GM12873 (cell line): ENCODE measurements at regions not wholly inside any gene's neighbourhood (a gene's known extent, or its start where the extent isn't known, plus 50 kb on each side); places are given as distances from the start of the nearest gene placed in this dataset.

Source experiments
- CTCF ChIP-seq: IDR thresholded peaks from 2 replicates; pipeline ENCODE4 v1.5.1; 2012; ENCODE audit warnings: low read depth, mild to moderate bottlenecking, moderate library complexity, low read length, control low read depth; ENCODE audit not compliant: insufficient read depth; ENCODE audit errors: missing control alignments

- no peak for TF ChIP-seq CTCF
Measured at GRCh38 chr10:44506386-44506785, 121.5 kb upstream of the CXCL12 start.

GRCh38 chr10:44510379-44511115, 125.7 kb upstream of the CXCL12 start:
- TF ChIP-seq CTCF, result no peak

- TF ChIP-seq CTCF, result no peak
Measured at GRCh38 chr10:44511166-44511565, 126.3 kb upstream of the CXCL12 start.

- no peak for TF ChIP-seq CTCF
Measured at GRCh38 chr10:44511601-44512000, 126.7 kb upstream of the CXCL12 start.

GRCh38 chr10:44512431-44513022, 127.6 kb upstream of the CXCL12 start:
- TF ChIP-seq CTCF, result no peak

- TF ChIP-seq CTCF, result no peak
Measured at GRCh38 chr10:44513591-44513990, 128.7 kb upstream of the CXCL12 start.

- TF ChIP-seq CTCF, result no peak
Measured at GRCh38 chr10:44516891-44517290, 132.0 kb upstream of the CXCL12 start.
